ENCODE measurements at regions not wholly inside any gene's neighbourhood (a gene's known extent, or its start where the extent isn't known, plus 50 kb on each side); places are given as distances from the start of the nearest gene placed in this dataset.

GRCh38 chr1:165078391-165078790 is 278.1 kb downstream of the LMX1A start:
- H3K9me3 ChIP-seq (ENCODE audit: control insufficient read depth in 4 of 4, low read length in 3 of 4): no peaks in the 10 kb centered on the region
- no peaks in the 10 kb centered on the region for H3K36me3 ChIP-seq (ENCODE audit: control insufficient read depth in 4 of 4, insufficient read depth in 3 of 4, low read depth in 1 of 4, low read length in 3 of 4)
- no peaks in the 10 kb centered on the region for H3K27me3 ChIP-seq (ENCODE audit: control insufficient read depth in 4 of 4, insufficient read depth in 4 of 4, low read length in 3 of 4)
- H3K4me3 ChIP-seq (ENCODE audit: low read depth in 1 of 3, low read length in 3 of 3): no peak overlapping the region
- H3K27ac ChIP-seq (ENCODE audit: low read depth in 1 of 2, low read length in 2 of 2): no peak overlapping the region
- TF ChIP-seq GABPA (IDR thresholded peaks at IDR 0.05 in 1 of 2, conservative IDR thresholded peaks at IDR 0.05 in 1 of 2) (no peak), MAX (IDR thresholded peaks at IDR 0.05) (no peak), REST (IDR thresholded peaks at IDR 0.05) (no peak), RAD21 (IDR thresholded peaks at IDR 0.05) (no peak), ATF3 (IDR thresholded peaks at IDR 0.05) (no peak), FOXA1 (IDR thresholded peaks at IDR 0.05) (no peak), RXRA (IDR thresholded peaks at IDR 0.05) (no peak), SP1 (IDR thresholded peaks at IDR 0.05) (no peak), NR2F2 (IDR thresholded peaks at IDR 0.05) (no peak), ZBTB33 (IDR thresholded peaks at IDR 0.05) (no peak), EGR1 (IDR thresholded peaks at IDR 0.05; ENCODE audit: low read depth in 2 of 2) (no peak), FOXA2 (IDR thresholded peaks at IDR 0.05) (no peak), TAF1 (conservative IDR thresholded peaks at IDR 0.05) (no peak), HNF4G (IDR thresholded peaks at IDR 0.05) (no peak), CTCF (IDR thresholded peaks at IDR 0.05; ENCODE audit: low read depth, low read length, missing input control) (no peak), YY1 (IDR thresholded peaks at IDR 0.05) (no peak), HNF4A (conservative IDR thresholded peaks at IDR 0.05) (no peak), JUND (IDR thresholded peaks at IDR 0.05) (no peak)
- no peak overlapping the region for H3K9ac ChIP-seq (ENCODE audit: low read depth in 1 of 2, low read length in 2 of 2)
- H3K4me1 ChIP-seq (ENCODE audit: control insufficient read depth in 4 of 4, insufficient read depth in 4 of 4, low read length in 3 of 4): no peaks in the 10 kb centered on the region
- DNase-seq (ENCODE audit: low spot score): no peak

Measured in liver (tissue), 7 donors.